ENCODE measurements at regions not wholly inside any gene's neighbourhood (a gene's known extent, or its start where the extent isn't known, plus 50 kb on each side); places are given as distances from the start of the nearest gene placed in this dataset.
A peak's percentile ranks its signal among the peaks of the same experiment; 100 is the strongest.
"Not testable (repeated sequence)": the region's sequence is repeated elsewhere in the genome, so short reads cannot be mapped to it uniquely, and the experiment has no call there.

DNA sequence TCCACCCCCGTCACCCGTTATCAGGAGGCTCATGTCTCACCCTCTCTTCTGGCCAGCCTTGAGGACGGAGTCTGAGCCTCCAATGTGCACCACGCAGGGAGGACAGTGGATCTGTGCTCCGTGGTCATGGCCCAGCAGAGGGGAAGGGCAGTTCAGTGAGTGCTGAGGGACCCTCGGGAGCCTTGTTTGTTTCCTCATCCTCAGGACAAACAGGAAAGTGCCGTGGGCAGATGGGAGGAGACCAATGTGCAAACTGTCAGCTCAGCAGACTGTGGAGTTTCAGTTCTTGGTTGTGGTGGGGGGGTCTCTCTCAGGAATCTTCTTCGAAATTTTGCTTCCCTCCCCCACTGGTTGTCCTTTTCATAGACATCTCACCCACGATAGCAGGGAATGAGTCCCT, 429.6 kb downstream of the DIRAS2 start:
- DNase-seq, result not testable (repeated sequence)

DNA sequence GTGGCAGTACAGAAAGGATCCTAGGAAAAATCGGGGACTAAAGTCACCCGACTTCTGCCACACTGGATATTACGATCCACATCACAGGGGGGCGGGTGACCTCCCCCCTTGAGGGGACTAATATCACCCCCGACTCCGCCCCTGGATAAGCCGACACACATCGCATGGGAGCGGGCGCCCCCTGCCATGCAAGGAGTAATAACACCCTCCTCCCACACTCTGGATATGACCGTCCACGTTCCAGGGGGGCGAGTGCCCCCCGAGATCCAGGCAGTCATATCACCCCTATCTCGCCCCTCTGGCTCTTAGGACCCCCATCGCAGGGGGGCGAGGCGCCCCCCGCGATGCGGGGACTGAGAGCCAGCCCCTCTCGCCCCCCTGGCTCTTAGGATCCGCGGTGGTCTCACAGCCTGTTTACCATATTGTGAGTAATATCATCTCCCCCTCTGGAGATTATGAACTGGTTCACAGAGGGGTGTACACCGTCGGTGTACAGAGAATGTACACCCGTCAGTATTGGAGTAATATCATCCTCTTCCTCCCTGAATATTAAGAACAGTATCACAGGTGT, 423.0 kb downstream of the DIRAS2 start:
- DNase-seq, result no peak

GRCh38 chr9:90221899-90222298, 420.7 kb downstream of the DIRAS2 start:
- DNase-seq, result not testable (repeated sequence)

- peak; percentile 63 for DNase-seq
Observed at GRCh38 chr9:90226839-90227338, 415.7 kb downstream of the DIRAS2 start.

GRCh38 chr9:90233081-90233480, 409.5 kb downstream of the DIRAS2 start:
- not testable (repeated sequence) for DNase-seq

- DNase-seq, result no peak
Observed at GRCh38 chr9:90240541-90240940, 402.1 kb downstream of the DIRAS2 start.

- no peak for DNase-seq
Observed at GRCh38 chr9:90245661-90246060, 397.0 kb downstream of the DIRAS2 start.

DNA sequence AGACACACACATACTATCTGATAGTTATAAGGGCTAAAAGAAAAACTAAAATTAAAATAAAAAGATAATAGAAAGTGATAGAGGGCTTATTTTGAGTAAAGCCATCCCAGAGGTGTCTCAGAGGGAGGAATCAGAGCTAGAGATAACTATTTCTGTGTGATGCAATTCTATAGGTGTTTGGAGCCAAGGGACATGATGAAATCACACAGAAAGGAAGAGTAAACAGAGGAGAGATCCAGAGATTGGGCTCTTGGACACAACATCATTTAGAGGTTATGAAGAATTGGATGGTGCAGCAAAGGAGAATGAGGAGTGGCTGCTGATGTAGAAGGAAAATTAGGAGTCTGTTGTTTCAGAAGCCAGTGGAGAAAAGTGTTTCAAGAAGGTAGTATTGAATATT, 393.5 kb downstream of the DIRAS2 start:
- no peak for DNase-seq

DNA sequence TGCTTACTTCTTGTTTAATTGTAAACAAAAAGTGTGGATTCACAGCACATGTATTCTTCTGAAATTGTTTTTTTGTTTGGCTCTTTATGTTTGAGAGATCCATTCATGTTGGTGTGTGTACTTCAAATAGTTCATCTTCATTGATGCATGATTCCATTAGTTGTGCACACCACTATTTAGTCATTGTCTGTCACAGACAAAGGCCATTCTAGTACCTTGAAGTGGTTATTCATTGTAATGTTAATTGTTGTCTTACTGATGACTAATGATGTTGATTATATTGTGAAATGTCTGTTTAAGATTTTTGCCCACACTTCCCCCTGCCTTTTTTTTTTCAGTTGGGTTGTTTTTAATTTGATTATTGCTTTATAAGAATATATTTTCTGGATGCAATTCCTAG, 391.3 kb downstream of the DIRAS2 start:
- DNase-seq, result no peak

DNA sequence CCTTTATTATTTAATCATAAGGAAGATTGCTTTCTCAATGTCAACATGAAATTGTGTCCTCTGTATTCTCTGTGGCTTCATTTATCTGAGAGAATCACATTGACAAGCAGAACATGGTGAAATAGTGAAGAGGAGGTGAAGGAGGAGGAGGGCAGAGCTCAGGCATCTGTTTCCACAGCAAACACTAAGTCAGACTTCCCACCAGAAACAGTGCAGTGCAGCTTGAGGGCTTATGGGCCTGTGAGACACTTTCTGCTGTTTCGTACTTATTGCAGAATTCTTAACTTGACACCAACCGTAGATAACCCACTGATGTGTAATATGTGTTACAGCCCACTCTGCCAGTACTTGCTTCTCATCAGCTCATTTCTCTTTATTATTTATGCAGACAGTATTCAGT, 386.3 kb downstream of the DIRAS2 start:
- no peak for DNase-seq

DNA sequence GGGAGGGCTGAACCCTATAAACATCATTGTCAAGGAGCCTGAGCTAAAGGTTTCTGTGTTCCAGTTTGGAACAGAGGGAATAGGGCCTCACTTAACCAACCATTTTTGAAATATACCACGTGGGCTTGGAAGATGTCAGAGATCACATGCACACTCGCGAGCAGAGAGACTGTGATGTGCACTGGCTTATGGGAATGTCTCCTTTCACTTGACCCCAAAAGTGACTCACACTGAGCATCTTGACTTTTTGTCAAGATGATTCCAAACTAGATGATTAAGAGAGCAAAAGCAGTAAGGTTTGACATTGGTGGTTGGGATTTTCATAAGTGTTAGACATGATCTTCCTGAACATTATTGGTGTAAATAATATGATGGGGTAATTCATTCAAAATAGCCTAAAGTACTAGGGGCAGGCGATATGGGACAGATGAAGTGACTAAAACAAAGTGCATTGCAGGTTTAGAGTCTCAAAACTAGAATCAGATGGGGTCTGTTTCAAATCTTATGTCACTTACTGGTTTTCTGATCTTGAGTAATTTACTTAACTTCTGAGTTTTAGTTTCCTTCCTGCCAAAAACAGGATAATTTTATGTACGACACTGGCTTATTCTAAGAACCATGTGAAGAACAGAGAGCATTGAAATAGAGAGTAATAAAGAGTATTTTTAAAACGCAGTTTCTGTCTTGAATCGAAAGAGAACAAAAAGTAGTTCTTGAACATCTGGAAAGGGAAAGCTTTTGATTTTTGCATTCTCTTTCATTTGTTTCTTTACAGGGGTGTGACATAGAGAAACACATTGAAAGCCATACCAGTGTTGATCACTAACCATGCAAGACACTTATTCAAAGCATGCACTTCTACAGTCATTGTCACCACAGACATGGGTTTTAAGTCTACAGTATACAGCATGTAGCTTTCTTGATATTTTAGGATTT, 383.0 kb downstream of the DIRAS2 start:
- DNase-seq, result no peak

- DNase-seq, result no peak
Observed at GRCh38 chr9:90261698-90262097, 380.9 kb downstream of the DIRAS2 start.

GRCh38 chr9:90268613-90269012, 374.0 kb downstream of the DIRAS2 start:
- no peak for DNase-seq

- no peak for DNase-seq
Observed at GRCh38 chr9:90271707-90272106, 370.9 kb downstream of the DIRAS2 start.

DNA sequence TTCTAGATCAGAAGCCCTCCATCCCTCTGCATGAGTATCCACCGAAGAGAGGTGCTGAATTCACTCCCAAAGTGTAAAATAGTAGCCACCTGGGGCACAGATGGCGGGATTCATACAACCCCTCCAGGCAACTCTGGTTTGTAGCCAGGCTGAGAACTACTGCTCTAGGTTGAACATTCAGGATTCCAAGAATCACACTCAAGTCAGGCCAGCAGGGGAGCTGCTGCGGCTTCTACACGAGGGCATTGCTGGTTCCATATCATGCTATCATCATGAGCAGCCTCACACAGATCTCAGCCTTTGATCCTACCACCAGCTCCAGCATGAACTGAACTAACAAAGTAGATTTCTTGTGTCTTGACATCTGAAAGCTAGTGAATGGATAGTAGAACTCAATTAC, 367.9 kb downstream of the DIRAS2 start:
- DNase-seq, result no peak

- no peak for DNase-seq
Observed at GRCh38 chr9:90285946-90286345, 356.7 kb downstream of the DIRAS2 start.

GRCh38 chr9:90287567-90288274, 354.9 kb downstream of the DIRAS2 start:
- no peak for DNase-seq

- DNase-seq, result no peak
Observed at GRCh38 chr9:90288275-90288639, 354.4 kb downstream of the DIRAS2 start.

- DNase-seq, result no peak
Observed at GRCh38 chr9:90290716-90291485, 351.7 kb downstream of the DIRAS2 start.

GRCh38 chr9:90296539-90296938, 346.1 kb downstream of the DIRAS2 start:
- DNase-seq, result no peak

DNA sequence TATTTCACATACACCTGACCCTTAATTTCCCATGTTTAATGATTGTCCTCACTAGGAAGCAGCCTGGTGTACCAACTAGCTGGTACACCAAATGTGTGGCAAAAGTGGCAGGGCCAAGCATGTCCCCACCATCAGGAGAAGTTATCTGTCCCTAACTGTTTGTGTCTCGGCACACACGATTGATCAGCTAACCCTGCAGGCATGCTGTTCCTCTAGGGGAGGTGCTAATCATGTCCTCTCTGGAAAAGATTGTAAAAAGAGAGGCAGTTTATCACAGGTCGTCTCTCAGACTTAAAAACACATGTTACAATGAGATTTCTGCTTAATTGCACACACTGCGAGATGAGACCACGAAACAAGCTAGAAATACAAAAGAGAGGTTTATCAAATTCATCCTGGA, 342.7 kb downstream of the DIRAS2 start:
- no peak for DNase-seq

DNA sequence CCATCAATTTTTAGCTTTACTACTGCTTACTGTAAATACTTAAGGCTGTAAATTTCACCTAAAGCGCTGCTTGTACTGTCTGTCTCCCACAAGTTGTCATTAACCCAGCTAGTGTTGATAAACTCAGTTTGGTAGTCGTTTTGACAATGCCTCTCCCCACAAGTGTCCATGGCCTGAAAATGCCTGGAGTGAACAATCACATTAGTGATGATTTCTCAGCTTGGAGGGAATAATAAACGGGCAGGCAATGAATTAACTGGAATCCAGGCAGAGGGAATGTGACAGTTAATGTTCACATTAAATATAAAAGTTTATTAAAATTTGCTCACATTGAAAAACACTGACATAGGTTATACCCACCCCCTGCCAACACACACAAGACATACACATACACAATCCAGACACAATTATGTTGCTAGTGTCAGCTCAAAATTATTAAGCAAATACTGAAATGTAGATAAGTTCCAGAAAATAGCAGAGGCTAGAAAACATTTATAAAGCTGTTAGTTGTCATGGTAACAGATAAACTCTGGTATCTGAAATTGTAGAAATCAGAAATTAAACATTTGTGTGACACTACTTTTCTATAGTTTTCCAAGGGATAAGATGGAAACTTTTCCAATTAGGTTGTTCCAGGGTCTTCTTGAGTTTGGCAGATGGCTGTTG, 341.9 kb downstream of the DIRAS2 start:
- DNase-seq, result no peak
